Activated CD4-positive, alpha-beta T cell treated with anti-CD3 and anti-CD28 coated beads, Interleukin-2, amount 10 ng/mL, durations not matched to agents 24 days and 14 days (primary cell): ENCODE measurements at regions not wholly inside any gene's neighbourhood (a gene's known extent, or its start where the extent isn't known, plus 50 kb on each side); places are given as distances from the start of the nearest gene placed in this dataset.

ENCODE experiments used
- DNase-seq: peaks from one replicate; pipeline ENCODE4 v3.0.0; 2022
- H3K27ac Mint-ChIP-seq: one replicate; pipeline ENCODE4 v1.8.0; 2022; ENCODE audit warnings: mild to moderate bottlenecking, mixed read lengths
- H3K27me3 Mint-ChIP-seq: one replicate; pipeline ENCODE4 v1.8.0; 2022; ENCODE audit warnings: mixed read lengths
- H3K36me3 Mint-ChIP-seq: one replicate; pipeline ENCODE4 v1.8.0; 2022; ENCODE audit warnings: low read depth, mild to moderate bottlenecking, mixed read lengths
- H3K4me1 Mint-ChIP-seq: one replicate; pipeline ENCODE4 v1.8.0; 2021; ENCODE audit warnings: mixed read lengths
- H3K4me3 Mint-ChIP-seq: one replicate; pipeline ENCODE4 v1.8.0; 2022; ENCODE audit warnings: mild to moderate bottlenecking, moderate library complexity, mixed read lengths
- H3K9me3 Mint-ChIP-seq: one replicate; pipeline ENCODE4 v1.8.0; 2021; ENCODE audit warnings: mixed read lengths
- intact Hi-C: fragments of 100-400 bp; cut with micrococcal nuclease; formaldehyde crosslinking; loops from one replicate; pipeline ENCODE4 v1.15.1; 2023

GRCh38 chr2:224213396-224213795 is 174.3 kb upstream of the SERPINE2 start:
- intact Hi-C loops = no loop called here
- Mint-ChIP-seq H3K27me3 (peaks cover 3% of the 10 kb centered on the region), H3K4me3 (no peak overlapping the region), H3K36me3 (no peaks in the 10 kb centered on the region), H3K9me3 (no peaks in the 10 kb centered on the region), H3K4me1 (no peaks in the 10 kb centered on the region), H3K27ac (no peak overlapping the region)
- DNase-seq = no peak

DNA sequence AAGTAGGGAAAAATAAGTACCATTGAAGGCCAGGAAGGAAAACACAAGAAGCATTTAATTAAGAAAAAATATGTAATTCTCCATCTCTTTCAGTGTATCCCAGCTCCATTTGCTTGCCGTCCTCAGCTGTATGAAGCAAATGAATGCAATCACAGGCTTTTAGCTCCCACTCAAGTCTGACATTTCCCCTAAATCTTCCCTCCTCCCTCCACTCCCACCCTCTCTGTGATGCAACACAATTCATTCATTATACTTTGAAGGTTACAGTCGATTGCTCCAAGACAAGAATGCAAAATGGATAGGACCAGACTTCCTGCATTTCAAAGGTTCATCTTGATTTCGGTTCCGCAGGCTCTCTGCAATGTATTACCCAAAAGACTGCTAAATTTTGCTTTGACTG is 172.7 kb upstream of the SERPINE2 start:
- Mint-ChIP-seq H3K36me3 (no peaks in the 10 kb centered on the region), H3K4me3 (no peak overlapping the region), H3K4me1 (no peaks in the 10 kb centered on the region), H3K27me3 (peaks cover 11% of the 10 kb centered on the region), H3K9me3 (no peaks in the 10 kb centered on the region), H3K27ac (no peak overlapping the region)
- intact Hi-C loops = no loop called here
- DNase-seq = no peak

DNA sequence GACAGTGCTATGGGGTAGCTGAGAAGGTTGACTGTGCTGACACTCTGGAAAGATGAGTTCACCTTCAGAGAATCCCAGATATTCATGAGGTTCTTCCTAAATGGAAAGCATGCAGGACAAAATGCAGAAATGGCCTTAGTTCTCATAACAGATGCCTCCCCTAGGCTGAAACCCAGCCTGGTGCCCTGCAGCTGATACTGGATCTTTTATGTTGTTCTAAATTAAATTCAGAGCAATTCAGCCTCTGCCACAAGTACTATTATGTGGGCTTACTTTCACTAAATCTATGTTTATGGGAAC is 172.0 kb upstream of the SERPINE2 start:
- intact Hi-C loops = no loop called here
- DNase-seq = no peak
- no peaks in the 10 kb centered on the region for H3K4me1 Mint-ChIP-seq
- H3K36me3 Mint-ChIP-seq = no peaks in the 10 kb centered on the region
- no peaks in the 10 kb centered on the region for H3K9me3 Mint-ChIP-seq
- H3K27me3 Mint-ChIP-seq = peaks cover 11% of the 10 kb centered on the region
- no peak overlapping the region for H3K4me3 Mint-ChIP-seq
- no peak overlapping the region for H3K27ac Mint-ChIP-seq

GRCh38 chr2:224210286-224211180 is 171.4 kb upstream of the SERPINE2 start:
- Mint-ChIP-seq H3K36me3 (no peaks in the 10 kb centered on the region), H3K4me3 (no peak overlapping the region), H3K9me3 (no peaks in the 10 kb centered on the region), H3K27ac (no peak overlapping the region), H3K27me3 (peaks cover 11% of the 10 kb centered on the region), H3K4me1 (no peaks in the 10 kb centered on the region)
- intact Hi-C loops = no loop called here
- no peak for DNase-seq

GRCh38 chr2:224209555-224210285 is 170.6 kb upstream of the SERPINE2 start:
- no peak overlapping the region for H3K27ac Mint-ChIP-seq
- H3K4me3 Mint-ChIP-seq = no peak overlapping the region
- H3K4me1 Mint-ChIP-seq = no peaks in the 10 kb centered on the region
- intact Hi-C loops = no loop called here
- no peaks in the 10 kb centered on the region for H3K9me3 Mint-ChIP-seq
- no peak for DNase-seq
- H3K27me3 Mint-ChIP-seq = peaks cover 13% of the 10 kb centered on the region
- H3K36me3 Mint-ChIP-seq = no peaks in the 10 kb centered on the region

- Mint-ChIP-seq H3K9me3 (no peaks in the 10 kb centered on the region), H3K4me1 (no peaks in the 10 kb centered on the region), H3K36me3 (no peaks in the 10 kb centered on the region), H3K27ac (no peak overlapping the region), H3K4me3 (no peak overlapping the region), H3K27me3 (peaks cover 13% of the 10 kb centered on the region)
- intact Hi-C loops = no loop called here
- no peak for DNase-seq
These were observed 169.4 kb upstream of the SERPINE2 start for GRCh38 chr2:224208443-224208842.

GRCh38 chr2:224208007-224208406 is 168.9 kb upstream of the SERPINE2 start:
- Mint-ChIP-seq H3K27ac (no peak overlapping the region), H3K36me3 (no peaks in the 10 kb centered on the region), H3K4me1 (no peaks in the 10 kb centered on the region), H3K4me3 (no peak overlapping the region), H3K27me3 (peaks cover 13% of the 10 kb centered on the region), H3K9me3 (no peaks in the 10 kb centered on the region)
- intact Hi-C loops = no loop called here
- DNase-seq = no peak

- intact Hi-C loops = no loop called here
- Mint-ChIP-seq H3K27ac (no peak overlapping the region), H3K9me3 (no peaks in the 10 kb centered on the region), H3K4me3 (no peak overlapping the region), H3K27me3 (peaks cover 10% of the 10 kb centered on the region), H3K36me3 (no peaks in the 10 kb centered on the region), H3K4me1 (no peaks in the 10 kb centered on the region)
- no peak for DNase-seq
These were observed 167.7 kb upstream of the SERPINE2 start for GRCh38 chr2:224206816-224207215.

- intact Hi-C loops = no loop called here
- DNase-seq = no peak
- H3K27ac Mint-ChIP-seq = no peak overlapping the region
- no peaks in the 10 kb centered on the region for H3K36me3 Mint-ChIP-seq
- H3K4me3 Mint-ChIP-seq = no peak overlapping the region
- H3K27me3 Mint-ChIP-seq = peaks cover 3% of the 10 kb centered on the region
- H3K9me3 Mint-ChIP-seq = no peaks in the 10 kb centered on the region
- H3K4me1 Mint-ChIP-seq = no peaks in the 10 kb centered on the region
These were observed 163.3 kb upstream of the SERPINE2 start for GRCh38 chr2:224202281-224202865.

DNA sequence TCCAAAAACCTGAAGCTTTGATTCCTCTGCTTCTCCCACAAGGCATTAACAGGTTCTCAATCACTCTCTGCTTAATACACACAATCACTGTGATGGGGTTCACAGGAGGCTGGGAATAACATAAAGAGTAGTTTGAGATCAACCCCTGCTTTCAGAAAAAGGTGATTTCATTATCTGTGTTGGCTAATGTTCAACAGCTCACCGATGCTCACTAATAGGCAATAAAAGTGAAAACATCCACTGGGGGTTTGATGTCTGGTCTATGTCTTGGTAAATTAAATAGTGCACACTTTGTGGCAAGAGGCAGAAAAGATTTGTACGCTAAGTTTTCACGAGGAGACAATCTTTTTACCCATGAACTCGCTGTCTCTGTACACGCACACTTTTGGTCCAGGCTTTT is 159.3 kb upstream of the SERPINE2 start:
- intact Hi-C loops = no loop called here
- H3K4me3 Mint-ChIP-seq = no peak overlapping the region
- H3K4me1 Mint-ChIP-seq = no peaks in the 10 kb centered on the region
- DNase-seq = no peak
- H3K36me3 Mint-ChIP-seq = no peaks in the 10 kb centered on the region
- H3K9me3 Mint-ChIP-seq = peaks cover 5% of the 10 kb centered on the region
- H3K27ac Mint-ChIP-seq = no peak overlapping the region
- H3K27me3 Mint-ChIP-seq = no peaks in the 10 kb centered on the region

DNA sequence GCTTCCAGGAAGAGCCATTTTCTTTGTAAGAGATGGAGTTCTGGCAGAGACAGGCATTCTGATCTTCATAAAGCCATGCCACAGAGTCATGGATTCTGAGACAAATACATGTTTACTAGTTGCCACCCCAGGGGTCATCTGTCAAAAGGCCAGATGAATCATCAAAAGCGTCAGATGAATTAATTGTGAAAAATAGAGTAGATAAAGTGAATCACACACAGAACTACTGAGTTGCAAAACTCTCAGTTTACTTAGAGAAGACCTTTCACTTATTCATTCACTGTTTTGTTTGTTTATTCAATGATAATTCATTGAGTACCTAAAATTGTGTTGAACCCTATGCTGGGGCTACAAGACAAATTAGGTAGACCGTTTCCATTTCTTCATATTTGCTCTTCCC is 157.7 kb upstream of the SERPINE2 start:
- Mint-ChIP-seq H3K4me1 (no peaks in the 10 kb centered on the region), H3K27ac (no peak overlapping the region), H3K4me3 (no peak overlapping the region), H3K9me3 (peaks cover 5% of the 10 kb centered on the region), H3K36me3 (no peaks in the 10 kb centered on the region), H3K27me3 (no peaks in the 10 kb centered on the region)
- intact Hi-C loops = no loop called here
- DNase-seq = no peak

- H3K36me3 Mint-ChIP-seq = no peaks in the 10 kb centered on the region
- H3K9me3 Mint-ChIP-seq = peaks cover 5% of the 10 kb centered on the region
- intact Hi-C loops = no loop called here
- no peaks in the 10 kb centered on the region for H3K4me1 Mint-ChIP-seq
- H3K27me3 Mint-ChIP-seq = no peaks in the 10 kb centered on the region
- no peak for DNase-seq
- H3K27ac Mint-ChIP-seq = no peak overlapping the region
- H3K4me3 Mint-ChIP-seq = no peak overlapping the region
These were observed 157.0 kb upstream of the SERPINE2 start for GRCh38 chr2:224195925-224196571.

GRCh38 chr2:224194161-224194560 is 155.1 kb upstream of the SERPINE2 start:
- H3K27me3 Mint-ChIP-seq = no peaks in the 10 kb centered on the region
- no peaks in the 10 kb centered on the region for H3K36me3 Mint-ChIP-seq

GRCh38 chr2:224191465-224191864 is 152.4 kb upstream of the SERPINE2 start:
- Mint-ChIP-seq H3K4me3 (no peak overlapping the region), H3K27ac (no peak overlapping the region), H3K9me3 (peaks cover 8% of the 10 kb centered on the region), H3K4me1 (no peaks in the 10 kb centered on the region), H3K27me3 (peaks cover 3% of the 10 kb centered on the region), H3K36me3 (no peaks in the 10 kb centered on the region)
- intact Hi-C loops = no loop called here
- DNase-seq = no peak

More at GRCh38 chr2:224194161-224194560, 155.1 kb upstream of the SERPINE2 start:
- H3K4me3 Mint-ChIP-seq = no peak overlapping the region
- peaks cover 5% of the 10 kb centered on the region for H3K9me3 Mint-ChIP-seq
- H3K27ac Mint-ChIP-seq = no peak overlapping the region
- H3K4me1 Mint-ChIP-seq = no peaks in the 10 kb centered on the region
- intact Hi-C loops = no loop called here
- DNase-seq = no peak
